Fibroblast of lung (primary cell): ENCODE measurements at regions not wholly inside any gene's neighbourhood (a gene's known extent, or its start where the extent isn't known, plus 50 kb on each side); places are given as distances from the start of the nearest gene placed in this dataset.
"Not testable (repeated sequence)": the region's sequence is repeated elsewhere in the genome, so short reads cannot be mapped to it uniquely, and the experiment has no call there.

Experiments used
- CTCF ChIP-seq, 2 donors: IDR thresholded peaks in 1 of 2; conservative IDR thresholded peaks in 1 of 2; 1 replicate in 1 of 2; 2 replicates in 1 of 2; pipeline ENCODE4 v1.5.1; 2011 to 2012; ENCODE audit warnings: low read length in 2 of 2, control low read depth in 1 of 2, inconsistent platforms in 1 of 2, low read depth in 1 of 2, mild to moderate bottlenecking in 1 of 2
- EZH2 ChIP-seq: IDR thresholded peaks from 2 replicates; pipeline ENCODE4 v1.5.1; 2012; ENCODE audit warnings: low read length, control low read depth, mild to moderate bottlenecking; ENCODE audit errors: missing control alignments

DNA sequence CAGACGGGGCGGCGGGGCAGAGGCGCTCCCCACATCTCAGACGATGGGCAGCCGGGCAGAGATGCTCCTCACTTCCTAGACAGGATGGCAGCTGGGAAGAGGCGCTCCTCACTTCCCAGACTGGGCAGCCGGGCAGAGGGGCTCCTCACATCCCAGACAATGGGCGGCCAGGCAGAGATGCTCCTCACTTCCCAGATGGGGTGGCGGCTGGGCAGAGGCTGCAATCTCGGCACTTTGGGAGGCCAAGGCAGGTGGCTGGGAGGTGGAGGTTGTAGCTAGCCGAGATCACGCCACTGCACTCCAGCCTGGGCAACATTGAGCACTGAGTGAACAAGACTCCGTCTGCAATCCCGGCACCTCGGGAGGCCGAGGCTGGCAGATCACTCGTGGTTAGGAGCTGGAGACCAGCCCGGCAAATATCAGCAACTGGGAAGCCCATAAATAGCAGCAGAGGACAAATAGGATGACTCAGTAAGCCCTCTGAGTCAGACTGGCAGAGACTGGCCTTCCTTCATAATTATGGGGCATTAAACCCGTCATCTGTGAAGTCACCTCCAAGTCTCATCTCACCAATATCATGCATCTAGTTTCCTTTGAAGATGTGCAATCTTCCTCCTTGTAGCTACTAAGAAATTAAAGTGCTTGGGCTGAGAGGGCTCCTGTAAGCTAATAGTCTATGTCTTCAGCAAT is 337.3 kb downstream of the GOLGA6L6 start:
- not testable (repeated sequence) for TF ChIP-seq CTCF (conservative IDR thresholded peaks at IDR 0.05 in 1 of 2, IDR thresholded peaks at IDR 0.05 in 1 of 2; ENCODE audit: low read depth in 1 of 2, low read length in 2 of 2); EZH2
